Nephron progenitor cell (in vitro differentiated cells): ENCODE measurements at regions not wholly inside any gene's neighbourhood (a gene's known extent, or its start where the extent isn't known, plus 50 kb on each side); places are given as distances from the start of the nearest gene placed in this dataset.

ENCODE experiments used
- DNase-seq: peaks from one replicate; pipeline ENCODE4 v3.0.0; 2021
- H3K27ac Mint-ChIP-seq: 2 replicates; pipeline ENCODE4 v1.8.0; 2021; ENCODE audit warnings: mild to moderate bottlenecking, moderate library complexity, mixed read lengths
- H3K27me3 Mint-ChIP-seq: 2 replicates; pipeline ENCODE4 v1.8.0; 2021; ENCODE audit warnings: mild to moderate bottlenecking, low read depth, mixed read lengths; ENCODE audit not compliant: poor library complexity
- H3K36me3 Mint-ChIP-seq: 2 replicates; pipeline ENCODE4 v1.8.0; 2021; ENCODE audit warnings: low read depth, mixed read lengths
- H3K4me1 Mint-ChIP-seq: 2 replicates; pipeline ENCODE4 v1.8.0; 2021; ENCODE audit warnings: mixed read lengths
- H3K4me3 Mint-ChIP-seq: 2 replicates; pipeline ENCODE4 v1.8.0; 2021; ENCODE audit warnings: mild to moderate bottlenecking, moderate library complexity, mixed read lengths
- H3K9me3 Mint-ChIP-seq: 2 replicates; pipeline ENCODE4 v1.8.0; 2021; ENCODE audit warnings: mild to moderate bottlenecking, moderate library complexity, mixed read lengths
- CTCF ChIP-seq: fragments of 200-600 bp; sonication (generic); IDR thresholded peaks from 2 replicates; pipeline ENCODE4 v1.5.0; 2021; ENCODE audit warnings: antibody characterized with exemption

GRCh38 chrX:115936008-115936407 lies 234.5 kb upstream of the AGTR2 start:
- TF ChIP-seq CTCF: no peak
- peaks cover 100% of the 10 kb centered on the region for H3K36me3 Mint-ChIP-seq

GRCh38 chrX:115939070-115939469 lies 231.5 kb upstream of the AGTR2 start:
- no peak for DNase-seq

More at GRCh38 chrX:115936008-115936407, 234.5 kb upstream of the AGTR2 start:
- Mint-ChIP-seq H3K27ac (no peak overlapping the region), H3K4me3 (no peak overlapping the region), H3K9me3 (peaks cover 97% of the 10 kb centered on the region), H3K4me1 (peaks cover 11% of the 10 kb centered on the region), H3K27me3 (no peaks in the 10 kb centered on the region)
- no peak for DNase-seq

GRCh38 chrX:115939636-115940160 lies 230.8 kb upstream of the AGTR2 start:
- Mint-ChIP-seq H3K27me3 (no peaks in the 10 kb centered on the region), H3K36me3 (peaks cover 100% of the 10 kb centered on the region), H3K9me3 (peaks cover 90% of the 10 kb centered on the region), H3K27ac (peak overlapping the region; percentile 34), H3K4me1 (peaks cover 11% of the 10 kb centered on the region), H3K4me3 (no peak overlapping the region)
- DNase-seq: no peak
- no peak for TF ChIP-seq CTCF

More at GRCh38 chrX:115939070-115939469, 231.5 kb upstream of the AGTR2 start:
- Mint-ChIP-seq H3K27me3 (no peaks in the 10 kb centered on the region), H3K36me3 (peaks cover 100% of the 10 kb centered on the region), H3K9me3 (peaks cover 92% of the 10 kb centered on the region), H3K4me3 (no peak overlapping the region), H3K4me1 (peaks cover 11% of the 10 kb centered on the region), H3K27ac (no peak overlapping the region)
- no peak for TF ChIP-seq CTCF

GRCh38 chrX:115940348-115940747 lies 230.2 kb upstream of the AGTR2 start:
- no peak for DNase-seq
- H3K27me3 Mint-ChIP-seq: no peaks in the 10 kb centered on the region
- peaks cover 100% of the 10 kb centered on the region for H3K36me3 Mint-ChIP-seq
- H3K9me3 Mint-ChIP-seq: peaks cover 89% of the 10 kb centered on the region
- H3K4me3 Mint-ChIP-seq: no peak overlapping the region
- peaks cover 11% of the 10 kb centered on the region for H3K4me1 Mint-ChIP-seq
- TF ChIP-seq CTCF: no peak
- H3K27ac Mint-ChIP-seq: peak overlapping the region; percentile 34

DNA sequence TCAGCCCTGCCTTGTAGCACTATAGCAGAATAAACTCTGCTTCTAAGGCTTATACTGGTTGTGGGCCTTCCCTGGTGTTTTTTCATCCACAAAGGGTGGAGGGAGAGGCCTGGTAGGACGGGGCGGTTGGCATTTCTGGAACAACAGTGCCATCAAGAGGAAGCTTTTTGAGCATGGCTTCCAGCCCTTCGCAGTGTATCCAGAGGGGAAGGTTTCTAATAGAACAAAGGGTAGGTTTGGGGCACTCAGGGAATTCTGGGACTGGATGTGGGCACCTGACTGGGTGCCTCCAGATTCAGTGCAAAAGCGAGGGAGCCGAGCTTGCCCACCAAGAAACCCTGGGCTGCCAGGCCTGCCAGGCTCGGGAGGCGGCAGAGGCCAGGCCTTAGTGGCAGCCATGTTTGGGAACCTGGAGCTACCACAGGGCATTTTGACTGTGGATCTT lies 229.6 kb upstream of the AGTR2 start:
- peaks cover 11% of the 10 kb centered on the region for H3K4me1 Mint-ChIP-seq
- DNase-seq: no peak
- TF ChIP-seq CTCF: no peak

DNA sequence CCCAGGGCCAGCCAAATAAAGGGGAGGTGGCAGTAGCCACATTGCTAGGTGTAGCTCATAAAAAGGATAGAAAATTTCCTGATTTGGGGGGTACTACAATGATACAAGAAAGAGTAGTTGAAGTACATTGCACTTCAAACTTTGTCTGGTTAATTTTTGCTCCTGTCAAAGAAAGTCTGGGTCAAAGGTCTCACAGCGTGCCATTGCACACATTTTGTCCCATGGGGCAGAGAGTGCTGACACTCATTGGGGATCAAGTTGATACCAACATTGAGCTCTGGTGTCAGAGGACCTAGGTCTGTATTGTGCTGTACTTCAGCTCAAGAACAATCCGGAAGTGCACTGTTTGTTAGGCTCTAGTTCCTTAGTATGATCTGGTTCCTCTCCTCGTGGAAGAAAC lies 229.2 kb upstream of the AGTR2 start:
- H3K4me1 Mint-ChIP-seq: peaks cover 11% of the 10 kb centered on the region
- H3K4me3 Mint-ChIP-seq: no peak overlapping the region
- H3K9me3 Mint-ChIP-seq: peaks cover 89% of the 10 kb centered on the region
- no peak for TF ChIP-seq CTCF
- no peak overlapping the region for H3K27ac Mint-ChIP-seq
- DNase-seq: no peak
- H3K27me3 Mint-ChIP-seq: no peaks in the 10 kb centered on the region
- H3K36me3 Mint-ChIP-seq: peaks cover 100% of the 10 kb centered on the region

More for the DNA sequence above, 229.6 kb upstream of the AGTR2 start:
- H3K36me3 Mint-ChIP-seq: peaks cover 100% of the 10 kb centered on the region
- H3K4me3 Mint-ChIP-seq: no peak overlapping the region
- H3K27me3 Mint-ChIP-seq: no peaks in the 10 kb centered on the region
- peaks cover 89% of the 10 kb centered on the region for H3K9me3 Mint-ChIP-seq
- peak overlapping the region; percentile 34 for H3K27ac Mint-ChIP-seq
